ENCODE measurements at regions not wholly inside any gene's neighbourhood (a gene's known extent, or its start where the extent isn't known, plus 50 kb on each side); places are given as distances from the start of the nearest gene placed in this dataset.
A peak's percentile ranks its signal among the peaks of the same experiment; 100 is the strongest.

DNA sequence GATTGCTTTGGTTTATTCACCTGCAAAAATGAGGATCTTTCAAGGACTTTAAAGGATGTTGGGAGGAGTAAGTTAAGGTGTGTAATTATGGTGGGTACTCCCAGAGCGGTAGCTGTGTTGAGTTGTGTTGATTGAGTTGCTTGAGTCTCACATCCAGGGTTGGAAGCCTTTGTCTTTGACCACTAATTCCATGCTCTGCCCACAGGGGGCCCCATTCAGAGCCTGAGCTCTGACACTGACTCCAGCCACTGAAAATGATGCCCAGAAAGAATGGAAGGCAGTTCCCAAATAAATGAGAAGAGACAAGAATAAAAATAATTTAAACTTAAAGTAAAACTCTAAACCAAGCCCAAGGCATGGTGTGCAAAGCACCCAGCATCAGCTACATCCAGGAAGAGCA, 237.4 kb upstream of the PWP1 start:
- no peak overlapping the region for H3K27ac ChIP-seq (ENCODE audit: insufficient read length, low read depth, low read length)
- no peak overlapping the region for H3K4me2 ChIP-seq (ENCODE audit: insufficient read depth, insufficient read length, low read length)
- H2BK5ac ChIP-seq (ENCODE audit: insufficient read length, low read length), result no peak overlapping the region
- no peak overlapping the region for H3K4ac ChIP-seq (ENCODE audit: low read depth, low read length)
- H2AFZ ChIP-seq (ENCODE audit: low read length), result no peak overlapping the region
- no peaks in the 10 kb centered on the region; the same call in 1 of the 2 replicates for H3K4me1 ChIP-seq (ENCODE audit: insufficient read depth, low read length)
- H4K8ac ChIP-seq (replicated peaks; ENCODE audit: insufficient read length, low read depth, low read length), result no peak overlapping the region
- TF ChIP-seq, protein P1, sequence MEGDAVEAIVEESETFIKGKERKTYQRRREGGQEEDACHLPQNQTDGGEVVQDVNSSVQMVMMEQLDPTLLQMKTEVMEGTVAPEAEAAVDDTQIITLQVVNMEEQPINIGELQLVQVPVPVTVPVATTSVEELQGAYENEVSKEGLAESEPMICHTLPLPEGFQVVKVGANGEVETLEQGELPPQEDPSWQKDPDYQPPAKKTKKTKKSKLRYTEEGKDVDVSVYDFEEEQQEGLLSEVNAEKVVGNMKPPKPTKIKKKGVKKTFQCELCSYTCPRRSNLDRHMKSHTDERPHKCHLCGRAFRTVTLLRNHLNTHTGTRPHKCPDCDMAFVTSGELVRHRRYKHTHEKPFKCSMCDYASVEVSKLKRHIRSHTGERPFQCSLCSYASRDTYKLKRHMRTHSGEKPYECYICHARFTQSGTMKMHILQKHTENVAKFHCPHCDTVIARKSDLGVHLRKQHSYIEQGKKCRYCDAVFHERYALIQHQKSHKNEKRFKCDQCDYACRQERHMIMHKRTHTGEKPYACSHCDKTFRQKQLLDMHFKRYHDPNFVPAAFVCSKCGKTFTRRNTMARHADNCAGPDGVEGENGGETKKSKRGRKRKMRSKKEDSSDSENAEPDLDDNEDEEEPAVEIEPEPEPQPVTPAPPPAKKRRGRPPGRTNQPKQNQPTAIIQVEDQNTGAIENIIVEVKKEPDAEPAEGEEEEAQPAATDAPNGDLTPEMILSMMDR (conservative IDR thresholded peaks at IDR 0.05), result peak; percentile 75
- Mint-ChIP-seq H3K27me3 (ENCODE audit: low read depth) (no peaks in the 10 kb centered on the region; the same call in none of the 2 replicates), H3K36me3 (ENCODE audit: insufficient read depth in 1 of 3, low read depth in 3 of 3) (no peaks in the 10 kb centered on the region), H3K4me3 (no peak overlapping the region), H3K27ac (no peak overlapping the region), H3K4me1 (peaks cover 22 to 27% of the 10 kb centered on the region in 2 experiments), H3K9me3 (peaks cover 0 to 4% of the 10 kb centered on the region in 2 experiments; a peak in 3 of 5 replicates)
- no peaks in the 10 kb centered on the region for H3K27me3 ChIP-seq (ENCODE audit: insufficient read depth, low read length)
- no peak overlapping the region for H3K9ac ChIP-seq (ENCODE audit: extremely low read depth, insufficient read length, low read length)
- H3K56ac ChIP-seq (ENCODE audit: insufficient read length, low read depth, low read length), result no peak overlapping the region
- H3K23ac ChIP-seq (ENCODE audit: insufficient read length, low read depth, low read length), result no peak overlapping the region
- no peak overlapping the region for H2BK15ac ChIP-seq (ENCODE audit: low read depth, low read length)
- no peak overlapping the region for H2AK5ac ChIP-seq (ENCODE audit: insufficient read length, low read length)
- H2BK120ac ChIP-seq (ENCODE audit: low read depth, low read length, poor library complexity, severe bottlenecking), result no peak overlapping the region
- H3T11ph ChIP-seq (ENCODE audit: low read length), result no peak overlapping the region
- H3K79me2 ChIP-seq (ENCODE audit: insufficient read depth, low read length), result no peaks in the 10 kb centered on the region
- H4K91ac ChIP-seq (ENCODE audit: insufficient read length, low read depth, low read length), result no peak overlapping the region
- no CpG with 5 or more reads among the region's 1 CpG for WGBS (ENCODE audit: extremely low coverage, insufficient read length, low lambda C conversion rate)
- H3K18ac ChIP-seq (ENCODE audit: insufficient read length, low read depth, low read length), result no peak overlapping the region
- no peak overlapping the region for H4K5ac ChIP-seq (ENCODE audit: insufficient read length, low read depth, low read length)
- no peak overlapping the region for H3K14ac ChIP-seq (ENCODE audit: insufficient read depth, low read length)
- no peak overlapping the region for H2BK12ac ChIP-seq (ENCODE audit: insufficient read length, low read depth, low read length)
- no peaks in the 10 kb centered on the region for H4K20me1 ChIP-seq (ENCODE audit: control insufficient read depth, insufficient read depth, insufficient read length)
- no peaks in the 10 kb centered on the region for H3K79me1 ChIP-seq (ENCODE audit: insufficient read depth, low read depth, low read length, poor library complexity, severe bottlenecking)
- H2BK20ac ChIP-seq (ENCODE audit: low read depth, low read length, poor library complexity, severe bottlenecking), result no peak overlapping the region
- no peaks in the 10 kb centered on the region for H3K23me2 ChIP-seq (ENCODE audit: insufficient read length, low read depth, low read length, poor library complexity, severe bottlenecking)
- no peaks in the 10 kb centered on the region for H3K9me3 ChIP-seq (ENCODE audit: control insufficient read depth, low read depth, low read length)
- peak; percentile 74 for DNase-seq

Measured in H9 (cell line).